ENCODE measurements at regions not wholly inside any gene's neighbourhood (a gene's known extent, or its start where the extent isn't known, plus 50 kb on each side); places are given as distances from the start of the nearest gene placed in this dataset.

- DNase-seq (ENCODE audit: low read depth), result no peak
Observed at GRCh38 chr22:49507607-49508292, 319.9 kb downstream of the BRD1 start.

DNA sequence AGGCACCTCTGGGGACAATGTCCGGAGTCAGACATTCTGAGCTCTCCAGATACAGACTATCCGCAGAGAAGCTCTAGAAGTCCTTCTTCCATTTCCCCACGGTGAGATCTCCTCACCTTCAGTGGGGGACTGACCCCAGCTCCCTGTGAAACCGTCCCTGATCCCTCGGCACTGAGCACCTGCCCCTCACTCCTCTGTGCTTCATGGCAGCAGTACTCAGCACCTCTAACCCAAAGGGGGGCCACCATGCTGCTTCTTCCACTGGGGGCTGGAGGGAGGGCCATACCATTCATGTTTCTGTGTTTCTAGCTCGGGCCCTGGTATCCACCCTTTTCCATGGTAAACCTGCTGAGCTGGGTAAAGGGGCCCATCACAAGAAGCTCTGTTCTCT lies 321.7 kb downstream of the BRD1 start:
- no peak for DNase-seq (ENCODE audit: low read depth)

GRCh38 chr22:49505337-49506009 lies 322.2 kb downstream of the BRD1 start:
- DNase-seq (ENCODE audit: low read depth), result no peak

GRCh38 chr22:49503896-49504521 lies 323.7 kb downstream of the BRD1 start:
- no peak for DNase-seq (ENCODE audit: low read depth)

GRCh38 chr22:49503321-49503720 lies 324.4 kb downstream of the BRD1 start:
- no peak for DNase-seq (ENCODE audit: low read depth)

GRCh38 chr22:49502126-49502826 lies 325.4 kb downstream of the BRD1 start:
- DNase-seq (ENCODE audit: low read depth), result no peak

DNA sequence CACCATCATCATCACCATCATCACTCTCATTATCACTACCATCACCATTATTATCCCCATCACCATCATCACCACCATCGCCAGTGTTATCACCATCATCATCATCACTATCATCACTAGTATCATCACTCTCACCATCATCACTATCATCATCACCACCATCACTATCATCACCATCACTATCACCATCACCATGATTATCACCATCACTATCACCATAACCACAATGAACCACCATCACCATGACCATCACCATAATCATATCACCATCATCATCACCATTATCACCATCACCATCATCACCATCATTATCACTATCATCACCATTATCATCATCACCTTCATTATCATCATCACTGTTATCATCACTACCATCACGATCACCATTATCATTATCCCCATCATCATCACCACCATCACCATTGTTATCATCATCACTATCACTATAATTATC lies 326.7 kb downstream of the BRD1 start:
- DNase-seq (ENCODE audit: low read depth), result no peak

DNA sequence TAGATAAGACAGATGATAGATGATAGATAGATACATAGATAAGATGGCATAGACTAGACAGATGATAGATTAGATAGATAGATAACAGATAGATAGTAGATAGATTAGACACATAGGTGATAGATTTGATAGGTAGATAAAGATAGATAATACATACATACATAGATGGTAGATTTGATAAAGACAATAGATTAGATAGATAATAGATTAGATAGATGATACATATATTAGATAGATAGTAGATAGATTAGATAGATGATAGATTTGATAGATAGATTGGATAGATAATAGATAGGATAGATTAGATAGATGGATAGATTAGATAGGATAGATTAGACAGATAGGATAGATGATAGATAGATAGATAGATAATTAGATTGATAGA lies 327.6 kb downstream of the BRD1 start:
- DNase-seq (ENCODE audit: low read depth), result no peak

DNA sequence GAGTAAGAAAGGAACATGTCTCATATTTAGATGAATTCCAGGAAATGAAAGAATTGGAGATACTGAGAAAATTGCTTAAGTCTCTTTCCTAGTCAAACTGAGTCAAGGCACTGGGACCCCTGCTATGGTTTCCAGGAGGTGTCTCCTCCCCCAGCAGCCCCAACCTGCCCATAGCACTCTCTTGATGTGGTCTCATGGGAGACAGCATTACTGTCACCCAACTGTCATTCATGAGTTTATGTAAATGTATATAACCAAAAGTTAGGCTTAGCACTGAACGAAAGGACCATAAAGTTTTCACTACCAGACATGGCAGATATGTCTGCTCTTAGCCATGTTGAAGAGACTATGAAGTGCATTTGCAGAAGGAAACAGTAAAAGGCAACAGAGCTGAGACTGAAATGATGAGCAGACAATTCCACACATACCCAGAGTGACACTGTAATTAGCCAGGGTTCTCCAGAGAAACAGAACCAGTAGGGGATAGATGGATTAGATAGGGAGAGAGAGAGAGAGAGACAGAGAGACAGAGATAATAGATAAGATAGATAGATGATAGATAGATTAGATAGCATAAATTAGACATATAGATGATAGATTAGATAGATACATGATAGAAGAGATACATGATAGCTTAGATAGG lies 328.1 kb downstream of the BRD1 start:
- DNase-seq (ENCODE audit: low read depth), result no peak

- DNase-seq (ENCODE audit: low read depth), result no peak
Observed at GRCh38 chr22:49497266-49497665, 330.4 kb downstream of the BRD1 start.

GRCh38 chr22:49494555-49494954 lies 333.1 kb downstream of the BRD1 start:
- no peak for DNase-seq (ENCODE audit: low read depth)

DNA sequence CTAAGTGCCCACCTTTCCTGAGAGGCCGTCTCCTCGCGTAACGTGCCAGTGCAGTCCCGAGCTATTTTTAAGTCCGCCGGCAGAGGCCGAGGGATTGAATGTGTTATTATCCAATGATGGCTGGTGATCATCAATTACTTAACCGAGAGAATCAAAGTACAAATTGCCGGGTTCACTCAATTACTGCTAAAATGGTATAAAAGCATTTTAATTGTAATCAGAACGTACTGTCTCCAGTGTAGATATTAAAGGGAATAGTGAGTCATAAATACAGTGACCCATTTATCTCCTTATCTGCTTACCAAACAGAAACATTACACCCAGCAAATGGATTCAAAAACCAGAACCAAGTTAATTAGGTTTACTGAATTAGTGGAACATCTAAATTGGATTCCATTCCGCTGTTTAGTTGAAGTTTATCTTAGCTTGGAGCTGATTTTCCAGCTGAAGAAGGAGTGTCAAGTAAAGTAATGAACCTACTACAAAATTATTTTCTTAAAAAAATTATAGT lies 334.9 kb downstream of the BRD1 start:
- DNase-seq (ENCODE audit: low read depth), result no peak

- no peak for DNase-seq (ENCODE audit: low read depth)
Observed at GRCh38 chr22:49492308-49492707, 335.4 kb downstream of the BRD1 start.

- DNase-seq (ENCODE audit: low read depth), result no peak
Observed at GRCh38 chr22:49491726-49492125, 335.9 kb downstream of the BRD1 start.

- no peak for DNase-seq (ENCODE audit: low read depth)
Observed at GRCh38 chr22:49491221-49491635, 336.4 kb downstream of the BRD1 start.

DNA sequence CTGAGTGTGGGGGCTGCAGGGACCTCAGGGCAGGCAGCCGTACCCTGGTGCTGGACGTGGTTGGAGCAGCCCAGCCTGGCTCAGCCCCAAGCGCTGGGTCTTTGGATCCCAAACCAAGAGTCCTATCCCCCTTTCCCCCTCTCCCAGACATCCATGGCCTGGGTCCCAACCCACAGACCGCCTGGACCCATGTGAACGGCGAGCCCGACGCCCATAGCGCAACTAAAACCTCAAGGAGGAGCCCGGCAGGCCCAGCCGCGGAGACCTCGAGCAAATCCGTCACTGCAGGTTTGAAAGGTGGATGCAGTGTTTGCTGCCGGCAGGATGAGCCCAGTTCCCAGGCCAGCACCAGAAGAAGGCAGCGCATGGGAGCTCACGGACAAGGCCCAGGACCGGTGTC lies 337.0 kb downstream of the BRD1 start:
- no peak for DNase-seq (ENCODE audit: low read depth)

DNA sequence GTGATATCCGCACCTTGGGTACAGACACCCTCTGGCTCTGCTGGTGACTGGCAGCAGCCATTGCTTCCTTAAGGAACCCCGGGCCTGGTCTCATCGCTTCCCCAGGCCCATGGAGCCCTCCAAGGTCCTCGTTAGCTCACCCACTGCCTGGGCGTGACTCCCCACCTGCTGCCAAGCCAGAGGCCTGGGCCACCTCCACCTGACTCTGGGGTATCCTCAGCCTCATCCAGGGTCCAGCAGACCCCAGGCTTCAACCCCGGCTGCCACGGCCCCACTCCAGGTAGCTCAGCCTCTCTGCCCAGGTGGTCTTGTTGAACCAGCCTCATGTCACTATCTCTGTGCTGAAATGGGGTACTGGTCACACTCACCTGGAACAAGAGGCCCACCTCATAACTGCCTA lies 337.9 kb downstream of the BRD1 start:
- no peak for DNase-seq (ENCODE audit: low read depth)

- no peak for DNase-seq (ENCODE audit: low read depth)
Observed at GRCh38 chr22:49488943-49489342, 338.7 kb downstream of the BRD1 start.

DNA sequence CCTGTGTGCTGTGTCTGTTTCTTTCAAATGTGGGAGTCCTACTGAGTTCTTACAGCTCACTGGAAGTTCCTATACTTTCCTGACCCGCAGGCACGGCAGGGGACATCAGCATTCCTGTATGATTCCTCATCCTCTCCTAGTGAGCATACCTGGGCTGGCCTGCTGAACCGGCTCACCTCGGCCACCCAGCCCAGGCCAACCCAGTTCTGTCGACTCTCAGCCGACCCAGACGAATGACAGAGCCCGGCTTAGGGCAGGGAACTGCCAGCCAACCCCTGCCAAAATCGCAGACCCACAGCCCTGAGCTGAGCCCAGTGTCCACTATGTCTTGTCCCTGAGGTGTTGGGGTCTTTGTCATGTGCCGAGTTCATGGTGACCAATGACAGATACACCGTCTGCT lies 339.7 kb downstream of the BRD1 start:
- no peak for DNase-seq (ENCODE audit: low read depth)

GRCh38 chr22:49486225-49486624 lies 341.4 kb downstream of the BRD1 start:
- no peak for DNase-seq (ENCODE audit: low read depth)

GRCh38 chr22:49483946-49484345 lies 343.7 kb downstream of the BRD1 start:
- no peak for DNase-seq (ENCODE audit: low read depth)

DNA sequence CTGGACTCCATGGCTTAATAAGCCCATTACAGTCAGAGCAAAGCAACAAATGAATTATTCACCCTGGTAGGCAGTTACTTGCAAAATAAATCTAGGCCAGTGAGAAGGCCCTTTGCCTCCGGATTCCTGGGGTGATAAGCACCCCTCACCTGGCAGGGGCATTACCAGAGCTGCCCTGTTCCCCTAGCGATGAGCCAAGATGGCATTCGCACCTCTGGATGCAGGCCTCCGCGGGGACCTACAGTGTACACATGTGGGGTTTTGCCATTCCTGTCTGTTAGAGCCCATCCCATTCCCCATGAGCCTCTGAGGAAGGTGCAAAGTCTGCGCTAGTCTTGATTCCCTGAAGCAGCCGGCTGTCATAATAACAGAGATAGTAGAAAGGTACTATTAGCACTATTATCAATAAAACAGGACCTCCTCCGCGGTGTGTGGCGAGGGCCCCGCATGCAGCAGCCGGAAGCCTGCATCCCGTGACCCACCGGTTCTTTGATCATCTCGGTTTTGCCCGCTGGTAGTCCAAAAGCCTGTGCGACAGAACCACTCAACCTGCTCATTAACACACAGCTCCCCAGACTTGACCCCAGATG lies 344.3 kb downstream of the BRD1 start:
- DNase-seq (ENCODE audit: low read depth), result no peak
